A549 (cell line): ENCODE measurements at regions not wholly inside any gene's neighbourhood (a gene's known extent, or its start where the extent isn't known, plus 50 kb on each side); places are given as distances from the start of the nearest gene placed in this dataset.

Experiments used
- CHD2 ChIP-seq: fragments of 150-350 bp; IDR thresholded peaks from 2 replicates; pipeline ENCODE4 v1.6.1; 2014; ENCODE audit warnings: low read length; ENCODE audit not compliant: partially characterized antibody
- ESRRA ChIP-seq: fragments of 150-350 bp; IDR thresholded peaks from 2 replicates; pipeline ENCODE4 v1.6.1; 2014; ENCODE audit warnings: mild to moderate bottlenecking, low read length, borderline replicate concordance
- JUNB ChIP-seq: fragments of >200 bp; sonication (Bioruptor Twin); formaldehyde crosslinking; IDR thresholded peaks from 2 replicates; pipeline ENCODE4 v1.6.1; 2016
- MYC ChIP-seq: IDR thresholded peaks from 2 replicates; pipeline ENCODE4 v1.6.1; 2012; ENCODE audit warnings: mild to moderate bottlenecking, inconsistent platforms, low read length, improper control_type of control experiment, borderline replicate concordance
- POLR2A ChIP-seq: IDR thresholded peaks from 2 replicates; pipeline ENCODE4 v1.6.1; 2012; ENCODE audit warnings: mild to moderate bottlenecking, low read length
- SMC3 ChIP-seq: fragments of >200 bp; sonication (Bioruptor Twin); formaldehyde crosslinking; IDR thresholded peaks from 3 replicates; pipeline ENCODE4 v1.6.1; 2018; ENCODE audit warnings: inconsistent platforms
- TFCP2L1 ChIP-seq: fragments of 250-450 bp; sonication (Bioruptor Pico); IDR thresholded peaks from 2 replicates; pipeline ENCODE4 v1.5.0; 2021; ENCODE audit warnings: mild to moderate bottlenecking
- TF ChIP-seq, protein P1 (sequence below): fragments of >200 bp; sonication (Bioruptor Twin); formaldehyde crosslinking; IDR thresholded peaks from 3 replicates; pipeline ENCODE4 v1.5.1; 2016
- TF ChIP-seq, protein P2 (sequence below): IDR thresholded peaks from 2 replicates; pipeline ENCODE4 v1.6.1; 2012
- TF ChIP-seq, protein P3 (sequence below): fragments of 200-600 bp; sonication (generic); IDR thresholded peaks from 2 replicates; pipeline ENCODE4 v1.6.1; 2016; ENCODE audit warnings: antibody characterized with exemption, mild to moderate bottlenecking, moderate library complexity

DNA sequence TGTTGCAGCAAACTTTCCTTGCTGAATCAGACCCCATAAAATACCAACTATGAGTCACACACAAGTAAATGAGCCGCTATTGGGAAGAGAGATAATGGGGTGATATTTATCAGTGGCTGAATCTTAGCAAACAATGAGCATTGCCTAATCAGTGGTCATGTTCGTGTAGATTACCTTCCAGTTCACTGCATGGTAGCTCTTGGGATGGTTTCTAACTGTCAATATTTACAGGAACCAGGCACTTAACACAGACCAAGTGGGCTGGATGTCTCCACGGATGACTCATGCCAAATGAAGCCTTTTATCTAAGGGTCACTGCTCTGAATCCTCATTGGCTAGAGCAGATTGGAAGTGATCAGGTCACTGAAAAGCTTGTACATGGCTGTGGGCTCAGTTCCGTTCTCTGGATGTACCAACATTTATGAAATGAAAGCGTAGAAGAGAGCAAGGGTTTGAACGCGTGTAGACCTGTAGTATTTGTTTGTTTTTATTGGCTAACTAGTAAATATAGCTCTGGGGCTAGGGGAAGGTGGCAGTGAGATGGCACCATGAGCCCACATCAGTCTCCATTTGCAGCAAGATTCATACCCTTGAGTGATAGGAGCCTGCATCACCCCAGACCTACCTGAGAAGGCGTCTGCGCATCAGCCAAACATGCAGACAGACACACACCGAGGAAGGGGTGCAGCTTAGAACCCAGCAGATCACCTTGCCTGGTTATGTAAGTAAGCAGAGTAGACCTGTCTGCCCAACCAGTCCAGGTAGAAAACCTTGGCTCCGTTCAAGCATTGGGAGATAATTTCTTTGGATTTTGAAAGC is 153.3 kb downstream of the TOMM20 start:
- TF ChIP-seq SMC3: peak; percentile 81
- TF ChIP-seq, protein P1, sequence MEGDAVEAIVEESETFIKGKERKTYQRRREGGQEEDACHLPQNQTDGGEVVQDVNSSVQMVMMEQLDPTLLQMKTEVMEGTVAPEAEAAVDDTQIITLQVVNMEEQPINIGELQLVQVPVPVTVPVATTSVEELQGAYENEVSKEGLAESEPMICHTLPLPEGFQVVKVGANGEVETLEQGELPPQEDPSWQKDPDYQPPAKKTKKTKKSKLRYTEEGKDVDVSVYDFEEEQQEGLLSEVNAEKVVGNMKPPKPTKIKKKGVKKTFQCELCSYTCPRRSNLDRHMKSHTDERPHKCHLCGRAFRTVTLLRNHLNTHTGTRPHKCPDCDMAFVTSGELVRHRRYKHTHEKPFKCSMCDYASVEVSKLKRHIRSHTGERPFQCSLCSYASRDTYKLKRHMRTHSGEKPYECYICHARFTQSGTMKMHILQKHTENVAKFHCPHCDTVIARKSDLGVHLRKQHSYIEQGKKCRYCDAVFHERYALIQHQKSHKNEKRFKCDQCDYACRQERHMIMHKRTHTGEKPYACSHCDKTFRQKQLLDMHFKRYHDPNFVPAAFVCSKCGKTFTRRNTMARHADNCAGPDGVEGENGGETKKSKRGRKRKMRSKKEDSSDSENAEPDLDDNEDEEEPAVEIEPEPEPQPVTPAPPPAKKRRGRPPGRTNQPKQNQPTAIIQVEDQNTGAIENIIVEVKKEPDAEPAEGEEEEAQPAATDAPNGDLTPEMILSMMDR: no peak
- TF ChIP-seq ESRRA: no peak
- TF ChIP-seq MYC: no peak; the same call in none of the 2 replicates
- TF ChIP-seq JUNB: peak; percentile 100
- no peak for TF ChIP-seq CHD2
- TF ChIP-seq, protein P2, sequence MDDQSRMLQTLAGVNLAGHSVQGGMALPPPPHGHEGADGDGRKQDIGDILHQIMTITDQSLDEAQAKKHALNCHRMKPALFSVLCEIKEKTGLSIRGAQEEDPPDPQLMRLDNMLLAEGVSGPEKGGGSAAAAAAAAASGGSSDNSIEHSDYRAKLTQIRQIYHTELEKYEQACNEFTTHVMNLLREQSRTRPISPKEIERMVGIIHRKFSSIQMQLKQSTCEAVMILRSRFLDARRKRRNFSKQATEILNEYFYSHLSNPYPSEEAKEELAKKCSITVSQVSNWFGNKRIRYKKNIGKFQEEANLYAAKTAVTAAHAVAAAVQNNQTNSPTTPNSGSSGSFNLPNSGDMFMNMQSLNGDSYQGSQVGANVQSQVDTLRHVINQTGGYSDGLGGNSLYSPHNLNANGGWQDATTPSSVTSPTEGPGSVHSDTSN: peak; percentile 91
- TF ChIP-seq TFCP2L1 (CRISPR knock-in tag): 0 out of 2 replicates have a peak, but pooled peaks have one; percentile 37
- no peak for TF ChIP-seq POLR2A
- TF ChIP-seq, protein P3, sequence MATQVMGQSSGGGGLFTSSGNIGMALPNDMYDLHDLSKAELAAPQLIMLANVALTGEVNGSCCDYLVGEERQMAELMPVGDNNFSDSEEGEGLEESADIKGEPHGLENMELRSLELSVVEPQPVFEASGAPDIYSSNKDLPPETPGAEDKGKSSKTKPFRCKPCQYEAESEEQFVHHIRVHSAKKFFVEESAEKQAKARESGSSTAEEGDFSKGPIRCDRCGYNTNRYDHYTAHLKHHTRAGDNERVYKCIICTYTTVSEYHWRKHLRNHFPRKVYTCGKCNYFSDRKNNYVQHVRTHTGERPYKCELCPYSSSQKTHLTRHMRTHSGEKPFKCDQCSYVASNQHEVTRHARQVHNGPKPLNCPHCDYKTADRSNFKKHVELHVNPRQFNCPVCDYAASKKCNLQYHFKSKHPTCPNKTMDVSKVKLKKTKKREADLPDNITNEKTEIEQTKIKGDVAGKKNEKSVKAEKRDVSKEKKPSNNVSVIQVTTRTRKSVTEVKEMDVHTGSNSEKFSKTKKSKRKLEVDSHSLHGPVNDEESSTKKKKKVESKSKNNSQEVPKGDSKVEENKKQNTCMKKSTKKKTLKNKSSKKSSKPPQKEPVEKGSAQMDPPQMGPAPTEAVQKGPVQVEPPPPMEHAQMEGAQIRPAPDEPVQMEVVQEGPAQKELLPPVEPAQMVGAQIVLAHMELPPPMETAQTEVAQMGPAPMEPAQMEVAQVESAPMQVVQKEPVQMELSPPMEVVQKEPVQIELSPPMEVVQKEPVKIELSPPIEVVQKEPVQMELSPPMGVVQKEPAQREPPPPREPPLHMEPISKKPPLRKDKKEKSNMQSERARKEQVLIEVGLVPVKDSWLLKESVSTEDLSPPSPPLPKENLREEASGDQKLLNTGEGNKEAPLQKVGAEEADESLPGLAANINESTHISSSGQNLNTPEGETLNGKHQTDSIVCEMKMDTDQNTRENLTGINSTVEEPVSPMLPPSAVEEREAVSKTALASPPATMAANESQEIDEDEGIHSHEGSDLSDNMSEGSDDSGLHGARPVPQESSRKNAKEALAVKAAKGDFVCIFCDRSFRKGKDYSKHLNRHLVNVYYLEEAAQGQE: no peak
